ENCODE measurements at regions not wholly inside any gene's neighbourhood (a gene's known extent, or its start where the extent isn't known, plus 50 kb on each side); places are given as distances from the start of the nearest gene placed in this dataset.

- no peak for ATAC-seq (ENCODE audit: poor library complexity)
- H3K9me3 Mint-ChIP-seq, result peaks cover 18% of the 10 kb centered on the region
- Histone ChIP-seq H3K36me3 (ENCODE audit: insufficient read depth, low read length) (no peaks in the 10 kb centered on the region), H3K27me3 (ENCODE audit: control insufficient read depth in 1 of 2, insufficient read depth in 2 of 2, low read length in 2 of 2) (no peaks in the 10 kb centered on the region), H3K4me3 (ENCODE audit: low read length) (no peak overlapping the region), H3K4me1 (ENCODE audit: insufficient read depth, low read length) (no peaks in the 10 kb centered on the region), H3K9me3 (ENCODE audit: control insufficient read depth in 1 of 2, insufficient read depth in 1 of 2, low read length in 2 of 2) (peaks cover 0 to 8% of the 10 kb centered on the region in 2 experiments), H3K27ac (ENCODE audit: low read depth in 1 of 2, low read length in 2 of 2) (no peak overlapping the region)
- H3K4me3 Mint-ChIP-seq, result no peak overlapping the region
- POLR2A ChIA-PET, result no interaction called here
- no peak for TF ChIP-seq CTCF (IDR thresholded peaks at IDR 0.05)
- H3K27me3 Mint-ChIP-seq, result no peaks in the 10 kb centered on the region
- intact Hi-C loops (cut with DNase I, micrococcal nuclease), result no loop called here
- CTCF ChIA-PET, result no interaction called here
- H3K27ac Mint-ChIP-seq, result no peak overlapping the region
- H3K36me3 Mint-ChIP-seq (ENCODE audit: low read depth), result no peaks in the 10 kb centered on the region
- no peaks in the 10 kb centered on the region for H3K4me1 Mint-ChIP-seq (ENCODE audit: low read depth)
- no peak for DNase-seq
These were observed 73.4 kb upstream of the CADM2 start for GRCh38 chr3:84885199-84885882.

- H3K36me3 ChIP-seq (ENCODE audit: insufficient read depth, low read length), result no peaks in the 10 kb centered on the region
- ATAC-seq (ENCODE audit: poor library complexity), result no peak
These were observed 66.9 kb upstream of the CADM2 start for GRCh38 chr3:84891851-84892250.

GRCh38 chr3:84893211-84893610 is 65.6 kb upstream of the CADM2 start:
- ATAC-seq (ENCODE audit: poor library complexity) (no peak), DNase-seq (no peak)
- no peaks in the 10 kb centered on the region for H3K36me3 ChIP-seq (ENCODE audit: insufficient read depth, low read length)
- no peaks in the 10 kb centered on the region for H3K4me1 Mint-ChIP-seq (ENCODE audit: low read depth)
- H3K9me3 Mint-ChIP-seq, result peaks cover 21% of the 10 kb centered on the region
- H3K27ac Mint-ChIP-seq, result no peak overlapping the region
- H3K9me3 ChIP-seq (ENCODE audit: control insufficient read depth in 1 of 2, insufficient read depth in 1 of 2, low read length in 2 of 2), result peaks cover 0 to 5% of the 10 kb centered on the region in 2 experiments
- no peak overlapping the region for H3K4me3 ChIP-seq (ENCODE audit: low read length)
- no peaks in the 10 kb centered on the region for H3K4me1 ChIP-seq (ENCODE audit: insufficient read depth, low read length)
- no peak overlapping the region for H3K4me3 Mint-ChIP-seq
- intact Hi-C loops (cut with DNase I, micrococcal nuclease), result no loop called here
- no peak overlapping the region for H3K27ac ChIP-seq (ENCODE audit: low read depth in 1 of 2, low read length in 2 of 2)
- no peaks in the 10 kb centered on the region for H3K36me3 Mint-ChIP-seq (ENCODE audit: low read depth)
- no peaks in the 10 kb centered on the region for H3K27me3 Mint-ChIP-seq
- H3K27me3 ChIP-seq (ENCODE audit: control insufficient read depth in 1 of 2, insufficient read depth in 2 of 2, low read length in 2 of 2), result no peaks in the 10 kb centered on the region
- no peak for TF ChIP-seq CTCF (IDR thresholded peaks at IDR 0.05)
- CTCF ChIA-PET, result no interaction called here
- POLR2A ChIA-PET, result no interaction called here

More at GRCh38 chr3:84891851-84892250, 66.9 kb upstream of the CADM2 start:
- H3K9me3 ChIP-seq (ENCODE audit: control insufficient read depth in 1 of 2, insufficient read depth in 1 of 2, low read length in 2 of 2), result no peaks in the 10 kb centered on the region
- no peaks in the 10 kb centered on the region for H3K4me1 ChIP-seq (ENCODE audit: insufficient read depth, low read length)
- no peak overlapping the region for H3K4me3 ChIP-seq (ENCODE audit: low read length)
- no peaks in the 10 kb centered on the region for H3K27me3 Mint-ChIP-seq
- intact Hi-C loops (cut with DNase I, micrococcal nuclease), result no loop called here
- no peaks in the 10 kb centered on the region for H3K4me1 Mint-ChIP-seq (ENCODE audit: low read depth)
- DNase-seq, result no peak
- H3K27ac ChIP-seq (ENCODE audit: low read depth in 1 of 2, low read length in 2 of 2), result no peak overlapping the region
- H3K27me3 ChIP-seq (ENCODE audit: control insufficient read depth in 1 of 2, insufficient read depth in 2 of 2, low read length in 2 of 2), result no peaks in the 10 kb centered on the region
- no peak overlapping the region for H3K4me3 Mint-ChIP-seq
- no peak overlapping the region for H3K27ac Mint-ChIP-seq
- CTCF ChIA-PET, result no interaction called here
- no peaks in the 10 kb centered on the region for H3K36me3 Mint-ChIP-seq (ENCODE audit: low read depth)
- peaks cover 27% of the 10 kb centered on the region for H3K9me3 Mint-ChIP-seq
- POLR2A ChIA-PET, result no interaction called here
- TF ChIP-seq CTCF (IDR thresholded peaks at IDR 0.05), result no peak

Measured in CD4-positive, alpha-beta T cell (primary cell).